Femur (tissue), 1 donor: ENCODE measurements at regions not wholly inside any gene's neighbourhood (a gene's known extent, or its start where the extent isn't known, plus 50 kb on each side); places are given as distances from the start of the nearest gene placed in this dataset.

Experiments
- DNase-seq: peaks from one replicate; pipeline ENCODE4 v3.0.0-alpha.2; 2017

DNA sequence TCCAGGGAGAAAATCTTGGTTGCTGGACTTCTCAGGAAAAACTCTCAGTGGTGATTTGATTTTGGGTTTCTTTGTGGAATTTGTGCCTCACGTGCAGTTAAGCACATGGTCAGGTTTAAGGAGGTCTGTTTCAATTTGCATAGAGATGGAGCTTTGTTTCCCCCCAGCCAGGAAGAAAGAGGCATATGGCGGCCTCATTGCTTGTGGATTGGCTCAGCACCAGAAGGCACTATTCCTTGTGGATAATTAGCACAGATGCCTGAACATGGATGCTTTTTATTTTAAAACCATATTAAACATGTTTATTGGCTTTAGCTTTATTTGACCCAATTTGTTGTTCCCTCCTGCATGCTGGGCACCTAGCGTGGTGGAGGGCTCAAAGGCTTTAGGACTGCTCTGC lies 125.1 kb upstream of the RGMA start:
- no peak for DNase-seq

DNA sequence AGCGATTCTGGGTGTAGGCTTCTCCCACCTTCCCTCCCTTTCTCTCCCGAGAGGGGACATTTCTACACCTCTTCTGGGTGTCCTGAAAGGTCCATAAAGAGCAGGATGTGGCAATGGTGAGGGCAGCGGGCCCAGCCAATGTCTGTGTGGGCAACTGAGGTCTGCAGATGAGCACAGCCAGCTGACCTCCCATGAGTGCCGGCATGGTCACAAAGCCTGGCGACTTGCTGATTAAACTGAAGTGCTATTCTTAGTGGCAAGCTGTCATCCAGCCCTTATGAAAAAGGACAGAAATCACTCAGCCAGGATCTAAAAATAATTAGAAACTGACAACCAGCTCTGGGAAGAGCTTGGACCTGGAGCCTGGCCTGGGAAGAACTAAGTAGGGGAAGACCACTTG lies 124.3 kb upstream of the RGMA start:
- no peak for DNase-seq

DNA sequence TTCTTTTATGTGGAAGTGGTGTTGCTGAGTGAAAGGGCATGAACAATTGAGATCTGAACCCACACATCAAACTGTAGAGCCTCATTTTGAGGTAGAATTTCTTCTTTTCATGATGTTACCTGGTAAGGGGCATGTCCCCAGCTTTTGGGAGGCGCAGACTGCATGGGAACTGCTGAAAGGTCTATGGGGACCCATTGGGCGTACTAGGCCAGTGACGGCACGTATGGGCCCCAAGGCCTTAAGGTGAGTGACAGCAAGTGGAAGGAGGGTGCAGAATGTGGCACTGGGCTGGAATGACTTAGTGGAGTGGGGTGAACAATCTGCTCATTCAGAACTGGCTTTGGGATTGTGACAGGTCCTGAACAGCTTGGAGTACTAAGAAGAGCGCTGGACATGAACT lies 123.6 kb upstream of the RGMA start:
- no peak for DNase-seq

DNA sequence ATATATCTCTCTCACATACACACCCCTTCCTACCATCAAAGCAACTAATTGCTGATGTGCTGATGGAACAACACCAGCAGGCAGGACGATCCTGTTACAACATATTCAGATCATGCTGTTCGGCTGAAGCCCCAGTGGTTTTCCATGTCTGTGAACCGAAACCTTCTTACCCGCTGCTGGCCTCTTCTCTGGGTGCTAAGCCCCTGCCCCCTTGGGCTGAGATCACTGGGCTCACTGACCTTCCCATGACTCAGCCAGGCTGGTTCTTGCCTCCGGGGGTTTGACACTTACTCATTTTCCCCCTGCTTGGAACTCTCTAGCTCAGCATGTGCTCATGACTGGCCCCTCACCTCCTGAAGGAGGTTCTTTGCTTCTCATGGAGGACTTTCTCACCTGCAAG lies 122.0 kb upstream of the RGMA start:
- no peak for DNase-seq

DNA sequence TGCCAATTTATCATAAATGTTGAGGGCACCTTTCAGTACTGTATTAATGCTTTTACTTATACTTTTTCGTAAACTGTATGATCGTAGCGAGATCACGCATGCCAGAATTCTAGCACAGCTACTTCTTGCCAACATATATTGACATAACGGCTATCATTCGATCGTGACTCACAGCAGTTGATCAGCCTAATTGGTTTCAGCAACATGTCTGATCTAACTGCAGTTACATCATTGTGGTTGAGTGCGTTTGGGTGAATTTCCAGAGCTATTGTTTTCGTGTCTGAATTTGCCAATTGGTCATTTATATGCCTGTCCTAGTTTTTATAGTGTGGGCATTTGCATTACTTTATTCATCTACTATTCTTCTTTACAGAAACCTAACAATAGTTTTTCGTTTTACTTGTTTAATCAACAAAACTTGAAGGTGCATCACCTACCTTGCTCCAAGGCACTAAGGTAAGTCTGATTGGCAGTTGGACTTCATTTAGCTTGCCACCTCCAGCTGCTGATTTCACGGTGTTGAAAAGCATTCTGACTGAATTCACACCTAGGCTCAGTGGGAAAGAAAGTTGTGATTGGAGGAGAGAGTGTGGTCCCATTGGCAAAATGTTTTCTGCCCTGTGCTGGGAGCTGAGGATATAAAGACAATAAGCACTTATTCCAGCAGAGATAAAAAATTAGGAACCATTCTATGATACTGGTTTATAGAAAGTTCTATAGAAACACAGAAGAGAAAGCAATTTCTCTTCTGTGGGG lies 120.9 kb upstream of the RGMA start:
- no peak for DNase-seq

DNA sequence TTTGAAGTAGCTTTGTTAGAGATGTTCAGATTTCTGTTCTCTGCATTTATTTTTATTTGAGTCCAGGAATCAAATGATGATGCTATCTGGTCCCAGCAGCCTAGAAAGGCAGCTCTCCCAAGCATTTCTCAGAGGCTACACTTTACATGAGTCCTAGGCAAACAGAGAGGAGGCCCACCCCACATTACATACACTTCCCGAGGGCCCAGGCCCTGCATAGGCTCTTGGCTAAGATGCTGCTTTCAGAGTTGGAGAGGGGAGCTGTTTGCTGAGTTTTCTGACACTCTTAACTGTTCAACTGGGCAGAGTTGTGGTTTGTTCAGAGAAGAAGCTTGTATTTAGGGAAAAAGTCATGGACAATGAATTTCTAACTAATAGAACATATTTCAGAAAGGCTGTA lies 117.9 kb upstream of the RGMA start:
- DNase-seq = peak; percentile 41

DNA sequence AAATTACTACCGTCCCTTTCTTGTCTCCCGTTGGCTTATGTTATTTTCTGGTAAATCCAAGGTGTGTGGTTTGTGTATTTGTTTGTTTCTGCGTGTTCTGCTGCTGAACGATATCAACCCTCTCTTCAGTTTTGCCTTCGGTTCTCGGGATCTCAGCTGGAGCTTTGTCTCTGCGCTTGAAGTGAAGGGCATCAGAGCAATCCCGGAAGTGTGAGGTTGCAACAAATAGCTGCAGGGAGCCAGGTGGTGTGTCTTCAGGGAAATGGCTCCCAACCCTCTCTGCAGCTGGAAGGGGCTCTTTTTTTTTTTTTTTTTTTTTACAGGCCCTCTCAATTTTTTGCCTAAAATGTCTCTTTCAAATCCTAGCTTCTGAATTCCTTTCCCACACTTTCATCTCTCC lies 116.4 kb upstream of the RGMA start:
- no peak for DNase-seq

DNA sequence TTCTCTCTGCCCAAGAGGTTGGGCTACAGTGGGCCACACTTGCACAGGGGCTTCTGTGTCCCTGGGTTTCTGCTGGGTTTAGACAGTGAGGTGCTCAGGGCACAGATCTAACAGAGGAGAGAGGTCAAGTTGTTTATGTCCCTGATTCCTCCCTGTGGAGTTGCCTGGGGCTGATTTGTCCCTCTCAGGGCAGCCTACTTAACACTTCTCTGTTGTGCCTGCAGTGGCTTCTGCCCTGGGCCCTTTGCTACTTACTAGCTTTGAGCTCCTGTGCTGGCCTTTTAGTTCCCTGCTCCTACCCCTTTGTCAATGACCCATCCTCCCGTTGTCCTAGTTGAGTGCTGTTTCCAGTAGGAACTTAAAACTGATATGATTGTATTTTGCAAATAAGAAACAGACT lies 114.0 kb upstream of the RGMA start:
- DNase-seq = no peak

DNA sequence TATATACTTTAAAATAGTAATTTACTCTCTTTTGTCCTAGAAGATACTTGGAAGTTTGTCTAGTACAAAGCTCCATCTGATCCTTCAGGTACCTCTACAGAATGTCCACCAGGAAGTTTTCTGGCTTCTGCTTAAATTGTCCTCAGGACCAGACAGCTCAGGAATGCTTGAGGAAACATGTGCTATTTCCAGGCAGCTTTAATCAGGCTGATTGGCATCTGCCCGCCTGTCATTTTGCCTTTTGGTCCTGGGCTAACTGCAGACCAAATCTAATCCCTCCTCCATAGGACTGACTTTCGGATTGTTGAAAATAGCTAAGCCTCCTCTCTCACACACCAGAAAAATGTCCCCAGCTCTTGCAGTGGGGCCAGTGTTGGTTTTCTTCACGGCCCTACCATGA lies 113.4 kb upstream of the RGMA start:
- DNase-seq = no peak

DNA sequence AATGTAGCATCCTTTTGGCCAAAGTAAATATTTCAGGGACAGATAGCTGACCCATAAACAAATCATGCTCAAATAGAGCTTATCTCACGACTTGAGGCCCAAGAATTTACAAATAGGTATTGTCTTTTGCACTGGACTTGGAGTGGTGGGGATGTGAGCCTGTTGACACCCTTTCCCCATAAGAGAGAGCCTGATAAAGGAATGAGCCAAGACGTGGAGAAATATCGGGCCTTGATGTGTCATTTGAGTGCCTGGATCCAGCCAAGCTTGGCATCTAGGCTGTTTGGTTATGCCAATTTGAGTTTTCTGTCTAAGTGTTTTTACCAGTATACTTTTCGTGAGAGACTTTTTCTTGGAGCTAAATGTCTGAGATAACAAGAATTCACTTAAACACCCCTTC lies 112.9 kb upstream of the RGMA start:
- DNase-seq = no peak

DNA sequence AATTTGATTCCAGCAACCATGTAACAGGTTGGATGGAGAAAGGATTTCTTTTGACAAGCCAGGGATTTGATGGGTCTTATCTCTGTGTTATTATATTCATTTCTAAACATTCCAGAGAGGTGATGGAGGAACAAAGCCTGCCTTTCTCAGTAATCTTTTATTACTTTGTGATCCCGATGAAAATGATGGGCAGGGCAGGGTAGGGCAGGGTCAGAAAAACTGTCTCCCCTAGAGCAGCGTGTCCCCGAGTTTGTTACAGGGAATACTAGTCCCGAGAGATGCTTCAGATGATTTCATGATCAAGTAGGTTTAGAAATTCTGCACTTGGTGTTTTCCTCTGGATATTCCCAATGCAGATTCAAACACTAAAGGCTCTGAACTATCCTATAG lies 111.8 kb upstream of the RGMA start:
- no peak for DNase-seq

DNA sequence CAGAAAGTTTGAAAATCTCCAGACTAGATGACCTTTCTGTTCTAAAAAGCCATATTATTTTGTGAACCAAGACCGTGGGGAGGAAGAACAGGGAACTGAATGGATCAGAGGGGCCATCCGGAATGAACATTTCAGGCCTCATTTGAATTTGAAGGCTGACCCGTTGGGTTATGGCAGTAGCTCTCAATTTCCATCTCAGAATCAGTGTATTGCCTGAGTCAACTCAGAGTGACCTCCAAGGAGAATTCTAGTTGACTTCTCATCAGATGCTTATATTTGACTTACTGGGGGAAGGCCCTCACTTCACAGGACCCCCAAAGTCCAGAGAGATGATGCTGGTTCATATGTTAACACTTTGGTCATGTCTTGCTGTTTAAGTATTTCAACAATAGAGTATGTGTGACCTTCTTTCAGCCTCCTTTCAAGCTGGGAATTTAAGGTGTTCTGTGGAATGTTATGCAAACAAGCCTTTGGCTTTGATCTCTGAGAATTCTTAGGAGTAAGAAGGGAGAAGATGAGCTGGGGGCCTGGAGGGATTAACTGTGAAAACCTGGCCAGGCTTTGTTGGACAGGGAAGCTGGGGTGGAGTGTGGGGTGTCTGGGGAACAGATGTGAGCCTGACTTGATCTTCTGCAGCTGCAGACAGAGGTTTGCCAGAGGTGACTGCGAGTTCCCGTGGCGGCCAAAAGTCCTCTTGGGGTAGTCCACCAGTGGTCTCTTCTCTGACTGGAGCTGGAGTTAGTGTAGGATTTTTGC lies 111.2 kb upstream of the RGMA start:
- peak; percentile 76 for DNase-seq

DNA sequence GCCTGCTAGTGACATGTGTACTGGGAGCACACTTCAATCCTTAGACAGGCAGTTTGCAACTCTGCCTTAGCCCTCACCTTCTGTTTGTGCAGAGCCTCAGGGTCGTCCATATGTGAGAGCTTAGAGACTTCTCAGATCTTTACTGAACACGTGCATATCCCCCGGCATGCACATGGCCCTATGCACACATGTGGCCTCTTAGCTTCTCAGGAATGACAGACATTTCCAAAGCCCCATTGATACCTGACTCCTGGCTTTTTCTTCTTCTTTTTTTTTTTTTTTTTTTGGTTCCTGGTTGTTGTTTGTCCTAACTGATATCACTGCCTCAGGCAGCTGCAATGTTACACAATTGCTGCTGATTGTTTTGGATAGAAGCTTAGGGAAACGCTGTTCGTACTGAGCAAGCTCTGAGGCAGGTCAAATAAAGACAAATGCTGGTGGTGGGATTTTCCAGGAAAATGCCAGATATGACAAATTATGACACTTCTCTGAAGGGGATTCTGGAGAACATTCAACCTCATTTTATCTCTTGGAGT lies 107.2 kb upstream of the RGMA start:
- DNase-seq = no peak

DNA sequence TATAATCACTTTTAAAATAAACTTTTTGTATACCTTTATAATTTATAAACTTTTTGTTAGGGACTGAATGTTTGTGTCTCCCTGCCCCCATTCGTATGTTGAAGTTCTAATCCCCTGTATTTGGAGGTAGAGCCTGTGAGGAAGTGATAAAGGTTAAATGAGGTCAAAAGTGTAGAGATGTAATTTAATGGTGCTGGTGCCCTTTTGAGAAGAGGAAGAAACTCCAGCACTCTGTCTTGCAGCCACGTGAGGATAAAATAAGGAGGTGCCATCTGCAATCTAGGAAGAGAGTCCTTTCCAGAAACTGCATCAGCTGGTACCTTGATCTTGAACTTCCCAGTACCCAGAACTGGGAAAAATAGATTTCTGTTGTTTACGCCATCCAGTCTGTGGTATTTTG lies 106.1 kb upstream of the RGMA start:
- DNase-seq = no peak

DNA sequence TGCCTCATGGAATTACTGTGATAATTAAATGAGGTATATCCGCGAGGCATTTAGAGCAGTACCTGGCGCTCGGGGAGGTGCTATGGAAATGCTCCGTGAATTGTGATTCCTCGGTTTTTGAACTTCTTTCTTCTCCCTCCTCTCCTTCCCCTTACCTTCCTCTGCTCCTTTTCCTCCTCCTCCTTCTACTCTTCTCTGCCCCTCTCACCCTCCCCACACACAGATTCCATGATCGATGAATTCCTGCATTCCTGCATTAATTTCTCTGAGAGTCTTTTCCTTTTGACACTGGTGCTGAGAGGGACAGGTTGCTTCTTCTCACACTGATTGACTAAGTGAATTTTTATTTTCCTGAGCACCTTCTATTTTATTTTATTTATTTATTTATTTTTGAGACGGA lies 101.2 kb upstream of the RGMA start:
- no peak for DNase-seq

DNA sequence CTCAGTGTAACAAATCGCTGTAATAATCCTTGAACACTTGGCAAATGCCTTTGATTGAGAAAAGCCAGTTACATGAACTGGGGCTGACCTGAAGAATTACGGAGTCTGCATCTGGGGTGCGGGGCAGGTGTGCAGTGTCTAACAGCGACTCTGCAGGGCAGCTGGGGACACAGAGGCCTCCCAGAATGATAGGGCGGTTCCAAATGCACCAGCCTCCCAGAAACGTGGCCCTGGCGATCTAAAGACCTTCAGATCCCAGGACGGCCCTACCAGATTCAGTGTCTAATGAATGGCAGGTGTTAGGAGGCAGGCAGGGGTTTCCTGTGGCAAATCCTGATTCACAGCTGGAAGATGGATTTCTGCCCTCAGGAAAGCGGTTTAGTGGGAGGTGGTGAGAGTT lies 100.5 kb upstream of the RGMA start:
- no peak for DNase-seq

DNA sequence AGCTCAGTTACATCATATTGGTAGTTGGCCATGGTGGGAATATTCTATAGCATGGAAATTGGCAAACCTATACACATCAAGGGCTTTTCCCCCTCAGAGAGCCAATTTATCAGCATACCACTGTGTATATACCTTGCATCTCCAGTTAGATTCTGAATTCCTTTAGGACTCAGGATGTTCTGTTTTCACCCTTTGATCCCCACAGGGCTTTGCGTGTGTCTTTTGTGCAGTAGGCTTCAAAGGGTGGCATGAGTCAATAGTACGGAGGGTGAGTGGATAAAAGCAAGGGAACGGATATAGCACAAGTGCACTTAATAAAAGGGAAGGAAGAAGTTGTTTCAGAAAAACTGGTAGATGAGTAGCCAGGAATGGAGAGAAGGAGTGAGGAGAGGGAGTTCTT lies 99.2 kb upstream of the RGMA start:
- DNase-seq = no peak

DNA sequence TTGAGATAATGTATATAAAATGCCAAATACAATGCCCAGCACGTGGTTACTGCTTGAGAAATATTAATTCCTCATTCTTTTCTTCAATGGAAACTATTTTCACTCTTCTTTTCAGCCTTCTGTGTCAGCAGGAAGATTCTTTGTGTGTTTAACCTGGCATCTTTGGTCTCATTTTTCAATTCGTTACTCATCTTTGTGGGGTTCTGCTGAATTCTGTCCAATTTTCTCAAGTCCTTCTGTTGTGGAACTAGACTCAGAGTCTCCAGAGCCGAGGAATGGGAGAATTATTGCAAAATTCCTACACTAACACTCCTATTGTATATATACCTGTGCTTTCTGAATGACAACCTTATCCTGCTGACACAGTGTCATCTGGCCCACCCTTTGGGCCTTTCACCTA lies 96.8 kb upstream of the RGMA start:
- no peak for DNase-seq

DNA sequence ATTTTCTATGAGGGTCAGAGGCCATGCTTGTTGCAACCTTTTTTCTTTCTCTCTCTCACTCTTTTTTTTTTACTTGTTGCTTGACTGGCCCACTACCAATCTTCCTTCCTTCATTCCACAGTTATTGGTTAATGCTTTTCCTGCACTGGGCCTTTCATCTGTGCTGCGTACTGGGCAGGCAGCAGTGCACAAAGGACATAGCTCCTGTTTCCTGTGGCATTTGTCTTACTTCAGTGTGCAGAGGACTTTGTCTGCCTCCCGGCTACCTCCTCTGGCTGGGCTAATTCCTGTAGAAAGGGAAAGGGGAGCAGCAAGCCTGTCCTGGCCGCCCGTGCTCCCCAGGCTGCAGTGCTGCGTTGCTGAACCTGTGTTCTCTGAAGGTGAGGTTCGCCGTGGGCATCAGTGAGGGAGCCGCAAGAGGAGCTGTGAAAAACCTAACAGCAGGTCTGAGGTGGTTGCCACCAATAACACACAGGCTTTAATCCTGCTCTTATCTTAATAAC lies 93.7 kb upstream of the RGMA start:
- DNase-seq = no peak

DNA sequence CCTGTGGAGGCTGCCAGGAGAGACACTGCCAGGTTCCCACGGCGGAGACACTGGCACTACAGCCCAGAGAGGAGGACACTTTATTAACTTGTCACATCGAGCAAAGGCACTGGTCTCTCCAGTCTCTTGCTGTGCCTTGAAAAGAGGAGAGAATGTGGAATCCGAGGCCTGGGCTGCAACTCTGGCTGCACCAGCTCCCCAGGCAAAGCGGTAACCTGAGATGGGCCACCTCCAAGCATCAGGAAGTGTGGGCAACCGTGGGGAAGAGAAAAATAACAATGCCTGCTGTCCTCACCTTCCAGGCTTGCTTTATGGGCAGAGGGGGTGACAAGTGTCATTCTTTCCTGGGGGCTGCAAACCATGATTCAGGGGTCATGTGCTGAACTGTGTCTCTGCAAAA lies 91.6 kb upstream of the RGMA start:
- DNase-seq = no peak

DNA sequence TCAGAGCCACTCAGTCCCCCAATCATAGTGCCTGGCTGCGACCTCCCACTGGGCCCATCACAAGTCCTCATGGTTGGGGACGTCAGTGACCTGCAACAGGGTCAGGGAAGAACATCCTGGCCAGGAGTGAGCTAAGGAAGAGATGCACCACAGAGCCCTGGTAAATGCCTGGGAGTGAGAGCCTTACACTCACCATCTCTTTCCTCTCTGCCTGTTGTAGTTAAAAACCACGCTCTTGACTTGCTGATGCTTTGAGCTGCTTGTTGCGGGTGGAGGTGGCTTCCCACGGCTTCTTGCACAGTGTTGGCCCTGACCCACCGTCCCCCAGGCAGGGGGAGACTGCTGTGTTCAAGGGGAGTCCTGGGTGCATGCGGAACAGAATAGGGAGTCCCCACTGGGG lies 91.1 kb upstream of the RGMA start:
- DNase-seq = no peak

DNA sequence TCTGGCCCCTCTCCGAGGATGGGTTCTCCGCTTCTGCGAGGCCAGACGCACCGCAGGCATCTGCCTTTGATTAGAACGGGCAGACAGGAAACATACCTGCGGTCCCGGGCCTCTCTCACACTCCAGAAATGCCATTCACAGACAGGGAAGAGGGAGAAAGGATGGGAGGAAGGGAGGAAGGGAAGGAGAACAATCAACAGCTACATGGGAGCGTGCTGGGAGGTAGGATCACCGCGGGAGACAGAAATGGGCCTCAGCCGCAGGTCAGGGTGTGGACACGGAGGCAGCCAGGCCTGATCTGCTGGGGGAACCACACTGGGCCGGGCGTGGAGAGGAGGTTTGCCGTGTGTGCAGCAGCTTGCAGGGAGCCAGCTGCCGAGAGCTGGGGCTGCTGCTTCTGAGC lies 90.7 kb upstream of the RGMA start:
- DNase-seq = peak; percentile 54

DNA sequence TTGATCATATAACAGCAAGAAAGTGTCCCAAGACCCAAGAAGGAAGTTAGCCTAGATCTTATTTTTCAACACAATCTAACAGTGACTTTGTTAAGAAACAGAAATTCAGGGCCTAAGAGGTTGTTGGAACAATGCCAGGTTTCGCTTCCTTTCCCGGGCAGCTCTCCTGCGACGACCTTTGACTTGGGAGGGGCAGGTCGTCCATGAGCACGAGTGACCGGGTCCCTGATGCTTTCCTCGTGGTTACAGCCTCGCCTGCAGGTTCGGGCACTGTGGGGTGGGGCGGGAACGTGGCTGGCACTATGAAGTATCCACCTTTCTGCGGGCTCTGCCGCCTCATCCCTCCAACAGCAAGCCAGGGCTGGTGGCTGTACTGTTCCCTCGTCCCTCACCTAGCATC lies 90.1 kb upstream of the RGMA start:
- DNase-seq = peak; percentile 50

DNA sequence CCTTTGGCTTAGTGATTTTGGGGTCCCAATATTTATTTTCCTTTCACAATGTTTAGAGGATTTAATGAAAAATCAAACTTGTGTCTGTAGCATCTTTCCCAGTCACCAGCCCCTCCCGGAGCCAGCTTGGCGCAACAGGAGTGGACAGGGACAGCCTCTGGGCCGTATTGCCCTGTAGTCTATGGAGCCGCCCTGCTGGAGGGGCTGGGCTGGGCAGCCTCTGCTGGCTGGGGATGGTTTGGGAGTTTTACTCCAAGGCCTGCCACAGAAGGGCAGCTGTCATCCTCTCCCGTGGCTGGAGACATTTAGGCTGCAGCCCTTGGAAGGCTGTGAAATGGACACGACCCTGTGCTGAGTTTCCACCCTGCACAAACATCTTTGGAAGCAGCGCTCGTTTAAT lies 89.4 kb upstream of the RGMA start:
- DNase-seq = no peak
